ENCODE measurements at regions not wholly inside any gene's neighbourhood (a gene's known extent, or its start where the extent isn't known, plus 50 kb on each side); places are given as distances from the start of the nearest gene placed in this dataset.

DNA sequence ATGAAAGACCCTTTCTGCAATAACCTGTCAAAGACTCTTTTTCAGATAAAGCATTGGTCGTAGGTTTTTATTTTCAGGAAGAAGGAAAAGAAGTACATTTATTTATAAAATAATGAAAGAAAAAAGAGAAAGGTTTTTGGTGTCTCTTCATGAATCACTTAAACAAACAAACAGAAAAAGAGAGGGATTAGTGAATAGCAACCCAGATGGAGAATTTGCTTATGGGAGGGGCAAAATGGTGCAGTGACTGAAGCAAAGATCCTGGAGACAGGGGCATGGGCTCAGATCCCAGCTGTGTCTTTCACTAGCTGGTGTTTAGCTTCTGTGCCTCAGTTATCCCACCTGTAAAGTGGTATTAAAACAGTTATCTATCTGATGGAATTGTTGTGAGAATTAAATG is 78.6 kb upstream of the PFN2 start:
- TF ChIP-seq ZNF274 (IDR thresholded peaks at IDR 0.05; ENCODE audit: low read depth, low read length) (no peak), SUZ12 (IDR thresholded peaks at IDR 0.05; ENCODE audit: extremely low read depth, insufficient read depth, insufficient read length) (no peak)

Measured in NT2/D1 (cell line).